ENCODE measurements at regions not wholly inside any gene's neighbourhood (a gene's known extent, or its start where the extent isn't known, plus 50 kb on each side); places are given as distances from the start of the nearest gene placed in this dataset.

GRCh38 chr3:87072446-87072845, 81.5 kb upstream of the VGLL3 start:
- TF ChIP-seq YY1 (IDR thresholded peaks at IDR 0.05; ENCODE audit: insufficient read depth, insufficient read length) (no peak), SUZ12 (IDR thresholded peaks at IDR 0.05; ENCODE audit: extremely low read depth, insufficient read depth, insufficient read length) (no peak)

All from NT2/D1 (cell line).